SW480 (cell line): ENCODE measurements at regions not wholly inside any gene's neighbourhood (a gene's known extent, or its start where the extent isn't known, plus 50 kb on each side); places are given as distances from the start of the nearest gene placed in this dataset.

Experiments
- DNase-seq: peaks from one replicate; pipeline ENCODE4 v3.0.0-alpha.2; 2016; ENCODE audit warnings: low spot score

DNA sequence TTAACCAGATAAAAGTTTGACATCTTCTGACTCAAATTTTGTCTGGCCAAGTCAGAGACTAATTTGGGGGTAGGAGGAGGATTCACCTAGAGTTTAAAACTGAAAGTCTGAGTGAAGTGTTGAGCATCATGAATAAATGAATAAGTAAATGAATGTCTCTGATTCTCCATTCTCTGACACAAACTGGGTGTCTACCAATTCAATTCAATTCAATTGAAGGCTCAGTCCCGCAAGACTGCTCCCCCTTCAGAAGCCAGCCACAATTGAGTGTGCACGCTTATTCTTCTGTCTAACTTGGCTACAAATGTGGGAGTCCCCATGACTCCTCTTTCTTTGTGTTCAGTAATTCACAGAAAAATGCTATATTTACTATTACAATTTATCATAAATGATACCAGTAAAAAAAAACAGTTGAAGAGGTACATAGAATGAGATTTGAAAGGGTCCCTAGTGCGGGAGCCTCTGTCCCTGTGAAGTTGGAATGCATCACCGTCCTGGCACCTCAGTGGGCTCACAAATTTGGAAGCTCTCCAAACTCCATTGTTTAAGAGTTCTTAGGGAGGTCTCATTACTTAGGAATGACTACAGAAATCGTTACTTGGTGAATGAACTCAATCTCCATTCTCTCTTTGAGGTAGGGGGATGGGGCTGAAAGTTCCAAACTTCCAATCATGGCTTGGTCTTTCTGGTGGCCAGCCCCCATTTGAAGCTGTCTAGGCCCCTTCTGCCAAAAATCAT, 243.7 kb upstream of the PHYHIPL start:
- DNase-seq = no peak

- no peak for DNase-seq
Observed at GRCh38 chr10:58936364-58936763, 240.1 kb upstream of the PHYHIPL start.

DNA sequence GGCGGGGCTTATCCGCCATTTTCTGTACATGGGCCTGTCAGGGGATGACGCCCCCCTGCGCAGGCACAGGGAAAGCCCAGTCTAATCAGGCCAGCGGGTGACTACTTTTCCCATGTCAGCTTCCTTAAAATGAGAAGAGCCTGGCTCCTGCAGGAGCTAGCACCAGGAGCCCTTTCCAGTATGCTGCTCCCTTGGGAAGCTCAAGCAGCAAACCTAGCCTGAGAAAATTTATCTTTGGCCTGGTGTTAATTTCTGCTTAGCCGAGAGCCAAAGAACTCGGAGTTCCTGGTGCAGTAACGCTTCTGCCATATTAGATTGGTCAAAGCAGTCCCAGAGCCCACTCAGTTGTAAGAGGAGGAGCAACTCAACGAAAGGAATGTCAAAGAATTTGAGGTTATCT, 239.0 kb upstream of the PHYHIPL start:
- no peak for DNase-seq

DNA sequence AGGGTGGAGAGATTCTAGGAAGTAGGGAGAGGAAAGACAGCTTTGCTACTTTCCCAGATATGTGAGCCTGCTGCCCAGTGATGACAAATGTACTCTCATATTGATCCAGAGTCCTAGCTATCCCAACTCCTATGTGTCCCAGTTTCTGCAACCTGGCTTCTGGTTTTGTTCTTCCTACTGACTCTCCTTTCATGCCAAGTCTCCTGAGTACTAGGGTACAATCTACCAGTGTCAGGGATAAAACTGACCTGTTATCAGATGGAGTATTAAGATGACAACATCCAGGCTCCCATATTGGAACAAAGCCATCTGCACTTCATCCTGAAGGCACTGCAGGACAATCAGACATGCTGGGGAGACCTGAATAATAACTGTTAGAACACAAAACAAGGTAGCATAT, 233.7 kb upstream of the PHYHIPL start:
- DNase-seq = no peak

GRCh38 chr10:58943256-58943890, 233.1 kb upstream of the PHYHIPL start:
- DNase-seq = no peak

DNA sequence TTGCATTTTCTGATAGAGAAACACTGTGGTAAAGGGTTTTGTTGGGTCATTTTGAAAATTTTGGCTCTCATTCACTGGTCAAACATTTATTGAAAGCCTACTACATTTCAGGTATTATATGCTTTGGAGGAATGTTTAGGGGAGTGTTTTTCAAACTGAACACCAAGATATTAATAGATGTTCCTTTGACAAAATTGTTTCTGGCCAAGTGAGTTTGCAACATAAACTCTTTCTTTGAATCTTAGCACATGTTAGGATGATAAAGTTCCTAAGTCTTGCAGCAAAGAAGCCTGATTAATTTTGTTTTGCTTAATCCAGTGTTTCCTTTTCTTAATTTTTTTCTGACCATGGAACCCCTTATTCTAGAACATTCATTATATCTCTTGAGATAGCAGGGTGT, 232.5 kb upstream of the PHYHIPL start:
- no peak for DNase-seq

DNA sequence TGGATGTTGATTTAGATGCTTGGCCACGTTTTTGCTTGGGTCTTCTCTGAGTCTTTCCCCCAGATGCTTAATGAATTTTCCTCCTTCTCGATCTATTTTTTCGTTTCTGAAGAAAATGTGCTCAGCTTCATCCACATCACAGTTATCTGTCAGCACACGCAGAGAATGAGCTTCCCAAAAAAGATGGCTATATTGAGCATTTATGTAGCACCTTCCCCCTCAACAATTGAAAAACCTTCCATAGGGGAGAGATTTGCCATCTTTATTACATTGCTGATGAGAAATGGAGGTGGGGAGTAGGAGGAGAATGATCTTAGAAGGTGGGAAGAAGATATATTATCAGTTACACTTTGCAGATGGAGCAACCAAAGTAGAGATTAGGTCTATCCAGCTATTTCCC, 228.1 kb upstream of the PHYHIPL start:
- no peak for DNase-seq

GRCh38 chr10:58950618-58951017, 225.8 kb upstream of the PHYHIPL start:
- DNase-seq = no peak

DNA sequence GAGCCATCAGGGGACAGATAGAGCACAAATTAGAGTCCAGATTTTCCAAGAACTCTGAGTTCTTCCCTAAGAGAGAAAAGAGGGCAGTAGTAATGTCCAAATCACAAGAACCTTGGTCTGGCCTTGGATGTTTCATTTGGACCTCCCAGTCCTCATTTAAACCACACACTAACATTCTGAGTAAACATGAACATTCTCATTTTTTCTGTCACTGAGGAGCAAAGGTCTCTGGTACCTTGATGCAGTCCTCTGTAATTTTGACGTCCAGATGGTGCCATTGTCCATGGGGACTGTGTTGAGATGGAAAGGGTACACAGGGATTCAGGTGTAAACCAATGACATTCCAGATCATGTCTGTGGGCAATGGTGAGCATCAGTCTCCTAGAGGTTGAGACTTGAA, 225.4 kb upstream of the PHYHIPL start:
- DNase-seq = no peak

- DNase-seq = no peak
Observed at GRCh38 chr10:58951746-58952145, 224.7 kb upstream of the PHYHIPL start.

DNA sequence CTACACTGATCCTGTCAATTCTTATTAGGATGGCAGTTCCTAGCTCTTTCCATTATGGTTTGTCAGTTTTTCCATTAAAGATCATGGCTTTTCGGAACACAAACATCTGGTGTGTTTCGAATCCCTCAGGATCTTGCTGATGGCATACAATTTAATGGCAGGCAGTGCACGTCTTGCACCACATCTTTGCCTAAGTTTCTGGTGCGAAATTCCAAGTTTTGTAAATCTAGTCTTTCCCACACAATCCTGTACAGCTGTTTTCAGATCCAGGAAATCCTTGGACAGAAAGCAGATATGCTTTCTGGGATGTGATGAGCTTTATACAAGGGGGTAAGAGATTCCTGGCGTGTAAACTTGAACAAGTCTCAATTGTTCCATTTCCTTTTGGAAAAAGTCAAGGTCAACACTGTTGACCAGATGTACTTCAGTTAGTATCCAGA, 224.3 kb upstream of the PHYHIPL start:
- DNase-seq = no peak

DNA sequence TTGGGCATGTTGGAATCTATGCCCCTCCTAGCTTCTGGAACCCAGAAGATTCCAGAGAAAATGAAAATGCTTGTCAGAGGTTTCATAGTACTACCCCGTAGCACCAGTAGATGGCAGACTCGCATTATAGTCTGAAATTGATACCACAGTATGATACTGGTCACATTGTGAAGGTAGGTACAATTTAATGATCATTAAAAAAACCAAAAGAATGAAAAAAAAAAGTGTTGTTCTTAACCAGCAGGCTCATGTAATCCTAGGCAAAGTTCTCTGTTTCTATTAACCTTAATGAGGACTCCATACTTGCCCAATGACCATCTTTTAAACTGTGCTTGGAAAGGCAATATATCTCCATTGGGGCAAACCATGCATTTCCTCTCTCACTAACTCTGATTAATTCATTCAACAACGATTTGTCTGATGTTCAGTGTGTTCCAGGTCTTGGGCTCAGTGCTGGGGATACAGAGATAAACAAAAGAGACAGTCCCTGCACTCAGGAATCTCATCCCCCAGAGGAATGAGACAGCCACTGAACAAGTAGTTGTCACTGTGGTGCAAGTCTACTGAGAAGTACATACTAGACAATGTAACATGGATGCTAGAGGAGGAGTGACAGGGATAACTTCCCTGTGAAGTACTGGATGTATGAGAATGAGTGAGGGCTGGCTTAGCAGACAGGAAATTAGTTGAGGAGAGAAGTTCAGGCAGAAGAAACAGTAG, 223.5 kb upstream of the PHYHIPL start:
- peak; percentile 36 for DNase-seq

DNA sequence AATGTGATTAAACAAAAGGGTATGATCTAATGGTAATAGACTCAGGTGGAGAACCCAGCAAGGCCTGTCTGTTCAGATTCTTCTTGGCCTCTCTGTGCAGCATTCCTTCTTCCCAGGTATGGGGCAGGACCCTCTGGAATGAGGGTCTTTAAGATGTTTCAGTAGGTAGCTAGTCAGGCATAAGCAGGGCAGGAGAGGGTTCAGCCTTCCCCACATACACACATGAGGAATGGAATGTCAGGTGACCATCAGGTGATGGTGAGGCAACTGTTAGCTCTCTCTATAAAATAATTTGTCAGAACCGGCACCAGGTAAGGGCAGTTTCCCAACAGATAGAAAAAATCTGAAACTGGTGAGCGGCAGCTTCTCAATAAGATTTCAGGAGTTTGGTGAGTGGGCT, 222.3 kb upstream of the PHYHIPL start:
- no peak for DNase-seq

- DNase-seq = no peak
Observed at GRCh38 chr10:58955615-58956014, 220.8 kb upstream of the PHYHIPL start.

GRCh38 chr10:58956926-58957325, 219.5 kb upstream of the PHYHIPL start:
- peak; percentile 2 for DNase-seq

DNA sequence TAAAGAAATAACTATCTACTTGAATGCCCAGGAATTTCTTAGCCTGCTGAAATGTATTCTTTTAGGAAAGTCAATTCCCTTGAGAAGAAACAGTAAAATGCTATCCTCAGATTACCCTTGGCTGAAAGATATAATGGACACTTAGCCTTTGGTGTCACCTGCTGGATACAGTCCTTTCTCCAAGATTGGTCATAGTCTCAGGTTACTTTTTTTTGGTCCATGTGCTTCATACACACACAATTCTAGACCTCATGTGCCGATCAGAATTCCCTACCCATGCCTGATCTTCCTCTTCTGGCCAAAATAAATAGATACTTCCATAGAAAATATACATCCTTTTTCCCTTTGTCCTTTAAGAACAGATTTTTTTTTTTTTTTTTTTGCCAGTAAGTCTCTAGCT, 218.9 kb upstream of the PHYHIPL start:
- DNase-seq = no peak

DNA sequence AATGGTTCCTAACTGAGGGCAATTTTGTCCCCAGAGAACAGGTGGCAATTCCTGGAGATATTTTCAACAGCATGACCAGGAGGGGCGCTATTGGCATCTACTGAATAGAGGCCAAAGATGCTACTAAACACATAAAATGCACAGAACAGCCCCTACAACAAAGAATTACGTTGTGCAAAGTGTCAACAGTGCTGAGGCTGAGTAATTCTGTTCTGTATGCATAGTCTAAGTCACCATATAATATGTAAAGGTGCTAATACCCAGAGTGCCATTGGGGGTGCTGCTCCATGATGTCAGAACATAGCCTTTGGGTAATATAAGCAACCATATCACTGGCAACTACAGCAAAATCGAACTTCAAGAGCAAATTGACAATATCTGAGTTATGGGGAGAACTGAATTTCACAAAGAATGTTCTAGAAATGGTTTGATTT, 213.3 kb upstream of the PHYHIPL start:
- peak; percentile 22 for DNase-seq

DNA sequence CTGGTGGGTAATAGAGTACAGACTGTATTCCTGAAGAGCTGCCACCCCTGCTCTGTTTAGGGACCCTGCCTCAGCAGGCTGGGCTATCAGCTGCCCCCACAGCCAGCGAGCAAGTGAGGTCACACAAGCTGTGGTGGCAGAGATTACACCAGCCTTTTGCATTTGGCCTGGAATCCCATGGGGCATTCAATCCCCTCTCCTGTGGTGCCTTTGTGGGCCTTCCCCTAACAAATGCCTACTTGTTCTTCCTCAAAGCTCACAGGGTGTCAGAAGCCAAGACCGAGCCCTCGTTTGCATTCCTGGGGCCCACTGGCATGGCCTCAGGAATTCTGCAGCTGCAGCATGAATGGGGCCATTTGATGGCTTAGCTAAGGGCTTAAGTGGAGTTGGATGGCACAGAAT, 212.7 kb upstream of the PHYHIPL start:
- peak; percentile 82 for DNase-seq

DNA sequence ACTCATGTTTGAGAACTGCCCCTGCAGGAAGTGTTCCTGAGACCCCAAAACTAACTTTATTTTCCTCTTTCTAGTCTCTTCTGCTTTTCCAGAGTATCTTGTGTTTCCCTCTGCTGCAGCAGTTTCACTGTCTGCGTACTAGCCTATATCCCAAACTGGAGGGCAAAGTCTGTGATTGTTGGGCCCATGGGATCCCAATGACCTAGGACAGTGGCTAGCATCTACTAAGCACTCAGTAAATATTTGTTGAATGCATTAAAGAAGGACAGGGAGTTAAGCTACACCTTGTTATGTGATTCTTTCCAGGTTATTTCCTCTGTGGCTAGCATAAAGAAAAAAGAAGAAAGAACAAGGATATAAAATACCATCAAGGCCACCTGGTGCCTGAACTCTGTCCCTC, 210.6 kb upstream of the PHYHIPL start:
- DNase-seq = no peak

DNA sequence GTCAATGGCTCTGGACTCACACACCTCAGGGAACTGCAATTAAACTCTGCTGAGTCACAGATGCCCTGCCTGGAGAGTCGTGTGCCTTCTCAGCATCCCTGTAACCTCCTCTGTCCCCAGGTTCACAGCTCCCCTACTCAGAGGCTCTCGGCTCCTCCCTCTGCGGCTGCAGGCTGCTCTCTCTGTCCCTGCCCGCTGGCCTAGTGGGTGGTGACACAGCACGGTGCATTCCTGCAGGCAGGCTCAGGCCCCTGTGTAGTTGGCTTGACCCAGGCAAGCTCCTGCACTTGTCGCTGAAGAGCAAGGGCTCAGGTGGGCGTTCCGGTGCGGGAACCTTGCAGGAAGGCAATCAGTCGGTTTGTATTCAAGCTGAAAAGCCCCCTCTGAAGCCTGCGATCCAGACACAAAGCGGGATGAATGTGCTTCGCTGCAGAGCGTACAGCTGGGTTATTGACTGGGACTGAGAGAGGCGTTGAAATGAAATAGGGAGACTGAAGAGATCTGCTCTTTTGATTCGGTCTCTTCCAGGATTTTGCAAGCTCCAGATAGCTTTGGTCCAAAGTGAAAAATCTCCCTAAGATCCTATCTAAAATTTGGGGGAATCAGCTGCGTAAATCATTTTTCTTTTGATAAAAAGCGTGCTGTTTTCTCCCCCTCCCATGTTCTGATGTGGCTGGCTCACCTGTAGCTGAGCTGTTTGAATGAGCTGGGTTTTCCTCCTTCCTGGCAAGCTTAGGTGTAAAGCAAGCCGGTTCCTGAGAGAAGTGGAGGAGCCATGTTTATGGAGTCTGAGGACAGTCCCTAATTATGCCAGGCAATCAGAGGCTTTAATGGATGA, 208.7 kb upstream of the PHYHIPL start:
- DNase-seq = peak; percentile 90

DNA sequence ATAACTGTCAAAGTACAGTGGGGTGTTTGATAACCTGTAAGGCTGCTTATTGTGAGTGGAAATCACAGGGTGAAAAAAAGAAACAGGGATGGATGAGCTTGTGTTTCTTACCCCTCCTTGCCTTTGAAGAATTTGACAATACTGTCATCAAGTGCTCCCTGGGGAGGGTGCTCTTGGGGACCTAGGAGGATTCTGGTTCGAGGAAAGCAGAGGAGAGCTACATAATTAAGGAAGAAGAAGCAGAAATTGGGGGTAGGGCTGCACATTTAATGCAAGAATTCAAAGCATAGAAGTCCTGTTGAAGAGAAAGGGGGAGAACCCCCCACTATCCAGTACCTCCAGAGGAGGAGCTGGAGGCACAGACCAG, 208.1 kb upstream of the PHYHIPL start:
- no peak for DNase-seq

DNA sequence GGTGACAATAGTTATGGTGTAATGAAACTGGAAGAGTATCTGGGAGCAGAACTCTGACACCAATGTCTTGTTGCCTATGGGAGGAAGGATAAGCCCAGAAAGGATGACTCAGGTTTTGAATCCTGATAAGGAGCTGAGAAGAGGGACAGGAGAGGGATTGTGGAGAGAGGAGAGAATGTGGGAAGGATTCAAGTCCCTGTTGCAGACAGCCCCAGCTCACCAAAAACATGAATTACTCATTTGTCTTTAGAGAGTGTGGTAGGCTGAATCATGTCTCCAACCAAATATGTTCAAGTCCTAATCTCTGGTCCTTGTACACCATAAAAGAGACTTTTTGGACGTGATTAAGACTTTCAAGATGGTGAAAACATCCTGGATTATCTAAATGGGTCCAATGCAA, 206.9 kb upstream of the PHYHIPL start:
- no peak for DNase-seq
